ENCODE measurements at regions not wholly inside any gene's neighbourhood (a gene's known extent, or its start where the extent isn't known, plus 50 kb on each side); places are given as distances from the start of the nearest gene placed in this dataset.

DNA sequence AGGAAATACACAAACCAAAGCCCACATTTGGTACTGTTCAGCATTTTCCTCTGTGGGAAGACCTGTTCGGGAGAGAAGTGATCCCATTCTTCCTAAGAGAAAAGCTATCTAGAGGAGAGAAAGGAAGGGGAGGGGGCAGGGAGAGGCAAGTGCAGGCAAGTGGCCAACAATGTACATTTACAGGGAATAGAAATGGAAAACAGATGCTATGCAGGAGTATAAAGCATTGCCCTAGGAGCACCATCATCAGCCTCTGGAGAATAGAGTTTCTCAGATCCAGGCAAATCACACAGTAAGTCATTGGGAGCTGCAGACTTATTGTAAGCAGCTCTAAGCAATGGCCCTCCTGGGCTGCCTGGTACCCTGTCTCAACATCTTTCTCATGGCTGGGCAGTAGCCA lies 424.4 kb upstream of the AUTS2 start:
- TF ChIP-seq, protein P1, sequence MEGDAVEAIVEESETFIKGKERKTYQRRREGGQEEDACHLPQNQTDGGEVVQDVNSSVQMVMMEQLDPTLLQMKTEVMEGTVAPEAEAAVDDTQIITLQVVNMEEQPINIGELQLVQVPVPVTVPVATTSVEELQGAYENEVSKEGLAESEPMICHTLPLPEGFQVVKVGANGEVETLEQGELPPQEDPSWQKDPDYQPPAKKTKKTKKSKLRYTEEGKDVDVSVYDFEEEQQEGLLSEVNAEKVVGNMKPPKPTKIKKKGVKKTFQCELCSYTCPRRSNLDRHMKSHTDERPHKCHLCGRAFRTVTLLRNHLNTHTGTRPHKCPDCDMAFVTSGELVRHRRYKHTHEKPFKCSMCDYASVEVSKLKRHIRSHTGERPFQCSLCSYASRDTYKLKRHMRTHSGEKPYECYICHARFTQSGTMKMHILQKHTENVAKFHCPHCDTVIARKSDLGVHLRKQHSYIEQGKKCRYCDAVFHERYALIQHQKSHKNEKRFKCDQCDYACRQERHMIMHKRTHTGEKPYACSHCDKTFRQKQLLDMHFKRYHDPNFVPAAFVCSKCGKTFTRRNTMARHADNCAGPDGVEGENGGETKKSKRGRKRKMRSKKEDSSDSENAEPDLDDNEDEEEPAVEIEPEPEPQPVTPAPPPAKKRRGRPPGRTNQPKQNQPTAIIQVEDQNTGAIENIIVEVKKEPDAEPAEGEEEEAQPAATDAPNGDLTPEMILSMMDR (IDR thresholded peaks at IDR 0.05): no peak
- no peak for TF ChIP-seq POLR2A (IDR thresholded peaks at IDR 0.05)
- Histone ChIP-seq H3K36me3 (no peaks in the 10 kb centered on the region), H3K27ac (no peak overlapping the region), H3K4me1 (no peaks in the 10 kb centered on the region), H3K27me3 (no peaks in the 10 kb centered on the region), H3K4me3 (replicated peaks in 1 of 3) (no peak overlapping the region), H3K9me3 (no peaks in the 10 kb centered on the region)
- intact Hi-C loops (cut with DNase I): no loop called here
- WGBS, 2 donors: 78 to 91% methylated on average over 1 of the region's 1 CpG
- DNase-seq: no peak

DNA sequence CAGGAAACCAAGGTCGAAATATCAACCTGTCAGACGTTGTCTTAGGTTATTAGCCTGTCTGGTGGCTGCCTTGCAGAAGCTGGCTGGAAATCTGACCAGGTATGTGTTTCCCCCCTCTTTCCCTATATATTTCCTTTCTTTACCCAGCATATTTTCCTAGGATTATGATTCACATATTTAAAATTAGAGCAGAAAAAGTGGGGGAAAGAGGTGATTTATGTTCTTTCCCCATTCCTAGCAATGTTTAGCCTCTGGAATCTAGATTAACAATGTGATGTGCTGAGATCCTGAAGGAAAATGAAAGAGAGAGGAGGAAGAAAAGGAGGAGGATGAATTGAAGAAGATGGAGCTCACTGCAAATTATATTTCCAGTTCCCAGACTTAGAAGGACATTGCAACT lies 421.4 kb upstream of the AUTS2 start:
- intact Hi-C loops (cut with DNase I): no loop called here
- no peak for DNase-seq
- H3K27ac ChIP-seq: no peak overlapping the region
- no peaks in the 10 kb centered on the region for H3K4me1 ChIP-seq
- TF ChIP-seq, protein P1 (IDR thresholded peaks at IDR 0.05): no peak
- no peak for TF ChIP-seq POLR2A (IDR thresholded peaks at IDR 0.05)
- 90 to 94% methylated on average over 2 of the region's 2 CpGs for WGBS, 2 donors
- H3K4me3 ChIP-seq (replicated peaks in 1 of 3): no peak overlapping the region
- no peaks in the 10 kb centered on the region for H3K9me3 ChIP-seq
- no peaks in the 10 kb centered on the region for H3K27me3 ChIP-seq
- H3K36me3 ChIP-seq: no peaks in the 10 kb centered on the region

DNA sequence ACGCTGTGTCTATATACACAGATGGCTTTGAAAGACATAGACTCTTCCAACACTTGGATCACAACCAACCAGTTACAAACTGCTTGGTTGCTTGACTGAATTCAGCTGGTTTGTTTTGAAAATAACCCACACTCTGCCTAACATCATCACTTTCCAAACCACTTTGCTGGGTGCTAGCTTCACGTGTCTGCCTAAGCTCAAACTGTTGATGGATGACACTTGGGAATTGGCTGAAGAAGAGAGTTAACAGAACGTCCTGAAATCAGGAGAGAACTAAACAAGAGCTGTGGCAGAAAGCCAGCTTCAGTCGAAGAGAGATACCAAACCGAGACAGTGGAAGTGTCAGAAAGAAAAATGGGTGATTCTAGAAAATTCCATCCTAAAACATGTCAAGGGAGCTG lies 420.8 kb upstream of the AUTS2 start:
- intact Hi-C loops (cut with DNase I): no loop called here
- Histone ChIP-seq H3K4me3 (replicated peaks in 1 of 3) (no peak overlapping the region), H3K9me3 (no peaks in the 10 kb centered on the region), H3K27ac (no peak overlapping the region), H3K36me3 (no peaks in the 10 kb centered on the region), H3K4me1 (no peaks in the 10 kb centered on the region), H3K27me3 (no peaks in the 10 kb centered on the region)
- TF ChIP-seq POLR2A (IDR thresholded peaks at IDR 0.05): no peak
- TF ChIP-seq, protein P1 (IDR thresholded peaks at IDR 0.05): no peak
- DNase-seq: no peak
- 43 to 52% methylated on average over 5 of the region's 5 CpGs for WGBS, 2 donors

DNA sequence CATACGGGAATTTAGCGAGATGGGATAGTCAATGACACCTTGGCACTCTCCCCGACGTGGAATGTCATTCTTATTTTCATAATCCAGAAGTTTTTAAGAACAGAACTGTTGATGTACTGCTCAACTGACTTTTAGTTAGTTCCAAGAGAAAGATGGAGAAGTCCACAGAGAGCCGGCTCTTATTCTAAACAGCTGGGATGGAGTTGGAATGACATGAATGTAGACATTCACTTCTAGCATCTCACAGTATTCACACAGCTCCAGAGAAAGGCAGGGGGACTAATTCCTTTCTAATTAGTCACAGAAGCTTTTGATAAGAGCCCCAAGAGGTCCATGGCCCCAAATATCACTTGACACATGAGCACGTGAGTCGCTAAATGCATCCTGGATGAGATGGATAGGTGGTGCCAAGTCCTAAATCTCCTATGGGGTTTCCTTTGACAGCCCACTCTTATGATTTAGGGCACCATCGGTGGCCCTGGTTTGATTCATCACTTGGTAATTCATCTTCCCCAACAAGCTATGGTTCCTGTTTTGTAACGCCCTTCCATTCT lies 420.3 kb upstream of the AUTS2 start:
- Histone ChIP-seq H3K27ac (no peak overlapping the region), H3K36me3 (no peaks in the 10 kb centered on the region), H3K9me3 (no peaks in the 10 kb centered on the region), H3K4me3 (replicated peaks in 1 of 3) (no peak overlapping the region), H3K27me3 (no peaks in the 10 kb centered on the region), H3K4me1 (no peaks in the 10 kb centered on the region)
- DNase-seq: no peak
- intact Hi-C loops (cut with DNase I): no loop called here
- 73 to 81% methylated on average over 9 of the region's 9 CpGs for WGBS, 2 donors
- TF ChIP-seq POLR2A (IDR thresholded peaks at IDR 0.05): no peak
- TF ChIP-seq, protein P1 (IDR thresholded peaks at IDR 0.05): no peak

DNA sequence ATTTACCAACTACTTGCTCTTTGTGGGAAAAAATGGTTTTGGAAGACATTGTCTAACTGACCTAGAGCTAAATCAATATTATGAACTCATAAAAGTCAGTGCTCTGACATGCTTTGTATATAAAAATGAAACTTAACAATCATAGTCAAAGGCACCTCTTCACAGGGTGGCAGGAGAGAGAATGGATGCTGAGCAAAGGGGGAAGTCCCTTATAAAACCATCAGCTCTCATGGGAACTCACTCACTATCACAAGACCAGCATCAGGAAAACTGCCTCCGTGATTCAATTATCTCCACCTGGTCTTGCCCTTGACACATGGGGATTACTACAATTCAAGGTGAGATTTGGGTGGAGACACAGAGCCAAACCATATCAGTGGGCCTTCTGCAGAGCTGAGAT lies 417.6 kb upstream of the AUTS2 start:
- no peak for DNase-seq
- Histone ChIP-seq H3K27ac (no peak overlapping the region), H3K36me3 (no peaks in the 10 kb centered on the region), H3K27me3 (no peaks in the 10 kb centered on the region), H3K9me3 (no peaks in the 10 kb centered on the region), H3K4me1 (no peaks in the 10 kb centered on the region), H3K4me3 (replicated peaks in 1 of 3) (no peak overlapping the region)
- 63 to 67% methylated on average over 1 of the region's 1 CpG for WGBS, 2 donors
- TF ChIP-seq, protein P1 (IDR thresholded peaks at IDR 0.05): no peak
- no peak for TF ChIP-seq POLR2A (IDR thresholded peaks at IDR 0.05)
- intact Hi-C loops (cut with DNase I): no loop called here
